HCT116 (cell line): ENCODE measurements at regions not wholly inside any gene's neighbourhood (a gene's known extent, or its start where the extent isn't known, plus 50 kb on each side); places are given as distances from the start of the nearest gene placed in this dataset.

Experiments
- ATAC-seq: fragments of 200-7000 bp; cut with Tn5 transposase; 2 replicates; pipeline ENCODE4 v1.9.1; 2020; ENCODE audit warnings: mild to moderate bottlenecking, moderate library complexity
- BruUV-seq: library from RNA; stranded (reverse); fragments of 400-500 nt; replicated peaks from 2 replicates; lab custom pipeline; 2021; lab: Mats Ljungman, UMichigan
- CTCF ChIA-PET: fragments of 300-600 bp; sonication (Branson Sonifier 250); formaldehyde crosslinking; loops from one replicate; lab custom pipeline; 2021; ENCODE audit warnings: antibody characterized with exemption; lab: Charles Lee
- POLR2A ChIA-PET: fragments of 300-600, 350-600 bp; sonication (Branson Sonifier 250); formaldehyde crosslinking; loops from one replicate; lab custom pipeline; 2021; ENCODE audit warnings: antibody characterized with exemption; lab: Charles Lee
- RAD21 ChIA-PET, 2 experiments: fragments of 300-600 bp; sonication (Branson Sonifier 250); formaldehyde crosslinking; loops; one replicate each; lab custom pipeline; 2023; ENCODE audit warnings: low total read pairs in 2 of 2; ENCODE audit not compliant: uncharacterized antibody in 2 of 2, unreplicated experiment in 2 of 2, low non-redundant PET in 1 of 2; lab: Charles Lee
- DNase-seq: peaks from one replicate; pipeline ENCODE4 v3.0.0-alpha.2; 2010; ENCODE audit warnings: low read depth, low spot score
- H2AFZ ChIP-seq: fragments of 200-600 bp; shearing (Covaris generic), sonication (generic); 2 replicates; pipeline ENCODE4 v1.6.1; 2017; ENCODE audit warnings: low read depth, mixed run types, mixed read lengths, antibody characterized with exemption, low read length; ENCODE audit not compliant: poor library complexity, severe bottlenecking
- H3K27ac ChIP-seq: 2 replicates; pipeline ENCODE4 v1.5.1; 2012; ENCODE audit warnings: low read depth, low read length
- H3K27me3 ChIP-seq: fragments of 200-600 bp; sonication (generic); 2 replicates; pipeline ENCODE4 v1.6.1; 2016; ENCODE audit warnings: mixed run types, low read length, mixed read lengths; ENCODE audit not compliant: insufficient read depth
- H3K36me3 ChIP-seq, 2 experiments: fragments of 200-500 bp in 1 of 2; fragments of 200-600 bp in 1 of 2; sonication (Bioruptor generic) in 1 of 2; sonication (generic) in 1 of 2; 2 replicates each; pipeline versions ENCODE4 v1.5.1 to v1.6.1; 2014 to 2016; ENCODE audit warnings: low read length in 2 of 2, inconsistent platforms in 1 of 2, mixed read lengths in 1 of 2, mixed run types in 1 of 2; ENCODE audit not compliant: insufficient read depth in 2 of 2, control insufficient read depth in 1 of 2
- H3K4me1 ChIP-seq, 2 experiments: fragments of 200-600 bp in 1 of 2; sonication (generic) in 1 of 2; 2 replicates each; pipeline versions ENCODE4 v1.5.1 to v1.6.1; 2012 to 2017; ENCODE audit warnings: low read length in 2 of 2, inconsistent platforms in 1 of 2, mild to moderate bottlenecking in 1 of 2, mixed read lengths in 1 of 2, mixed run types in 1 of 2, moderate library complexity in 1 of 2; ENCODE audit not compliant: insufficient read depth in 2 of 2, control insufficient read depth in 1 of 2
- H3K4me2 ChIP-seq: fragments of 200-600 bp; sonication (generic); 2 replicates; pipeline ENCODE4 v1.6.1; 2017; ENCODE audit warnings: mixed run types, low read length, mixed read lengths
- H3K4me3 ChIP-seq, 2 experiments: fragments of 200-600 bp in 1 of 2; sonication (generic) in 1 of 2; replicated peaks in 1 of 2; 2 replicates each; pipeline ENCODE4 v1.5.1; 2011 to 2016; ENCODE audit warnings: low read length in 2 of 2, control low read depth in 1 of 2, low read depth in 1 of 2, mild to moderate bottlenecking in 1 of 2, mixed read lengths in 1 of 2, mixed run types in 1 of 2
- H3K79me2 ChIP-seq: fragments of 200-600 bp; sonication (generic); 2 replicates; pipeline ENCODE4 v1.6.1; 2017; ENCODE audit warnings: mild to moderate bottlenecking, mixed run types, low read length, moderate library complexity, mixed read lengths; ENCODE audit not compliant: insufficient read depth
- H3K9ac ChIP-seq: fragments of 200-600 bp; sonication (generic); 2 replicates; pipeline ENCODE4 v1.6.1; 2016; ENCODE audit warnings: low read length, mixed read lengths
- H3K9me2 ChIP-seq: fragments of 200-600 bp; sonication (generic), shearing (Covaris generic); 2 replicates; pipeline ENCODE4 v1.6.1; 2017; ENCODE audit warnings: mixed run types, mild to moderate bottlenecking, moderate library complexity; ENCODE audit not compliant: insufficient read depth
- H3K9me3 ChIP-seq, 2 experiments: fragments of 200-500 bp in 1 of 2; fragments of 200-600 bp in 1 of 2; sonication (Bioruptor generic) in 1 of 2; sonication (generic) in 1 of 2; 2 replicates each; pipeline ENCODE4 v1.6.1; 2014 to 2017; ENCODE audit warnings: low read length in 2 of 2, mixed read lengths in 2 of 2, inconsistent platforms in 1 of 2, low read depth in 1 of 2, mild to moderate bottlenecking in 1 of 2, mixed run types in 1 of 2, moderate library complexity in 1 of 2; ENCODE audit not compliant: control insufficient read depth in 1 of 2, insufficient read depth in 1 of 2
- H4K20me1 ChIP-seq: fragments of 200-600 bp; sonication (generic), shearing (Covaris generic); 2 replicates; pipeline ENCODE4 v1.6.1; 2017; ENCODE audit warnings: mixed run types, mild to moderate bottlenecking, moderate library complexity; ENCODE audit not compliant: insufficient read depth
- CBX3 ChIP-seq: IDR thresholded peaks from 2 replicates; pipeline ENCODE4 v1.6.1; 2012; ENCODE audit warnings: low read depth
- EGR1 ChIP-seq: IDR thresholded peaks from 2 replicates; pipeline ENCODE4 v1.6.1; 2012; ENCODE audit warnings: low read depth
- ELF1 ChIP-seq: IDR thresholded peaks from 2 replicates; pipeline ENCODE4 v1.6.1; 2012; ENCODE audit warnings: low read depth, borderline replicate concordance
- EZH2 ChIP-seq: fragments of 200-600 bp; sonication (generic); IDR thresholded peaks from 2 replicates; pipeline ENCODE4 v1.6.1; 2017; ENCODE audit warnings: antibody characterized with exemption, mixed run types
- EZH2phosphoT487 ChIP-seq: fragments of 200-600 bp; IDR thresholded peaks from 2 replicates; pipeline ENCODE4 v1.6.1; 2018; ENCODE audit warnings: antibody characterized with exemption, borderline replicate concordance
- POLR2A ChIP-seq: IDR thresholded peaks from 2 replicates; pipeline ENCODE4 v1.7.0; 2011; ENCODE audit warnings: borderline replicate concordance; ENCODE audit not compliant: insufficient read depth, insufficient read length; ENCODE audit errors: extremely low read depth
- POLR2AphosphoS5 ChIP-seq: IDR thresholded peaks from 2 replicates; pipeline ENCODE4 v1.6.1; 2011; ENCODE audit warnings: mild to moderate bottlenecking, low read depth, low read length, moderate library complexity
- RAD21 ChIP-seq: IDR thresholded peaks from 2 replicates; pipeline ENCODE4 v1.6.1; 2012; ENCODE audit warnings: low read depth, mild to moderate bottlenecking
- SRF ChIP-seq: IDR thresholded peaks from 2 replicates; pipeline ENCODE4 v1.6.1; 2012; ENCODE audit warnings: low read depth
- TCF7L2 ChIP-seq: IDR thresholded peaks from 2 replicates; pipeline ENCODE4 v1.7.0; 2011; ENCODE audit warnings: borderline replicate concordance, inconsistent platforms; ENCODE audit not compliant: insufficient read depth, insufficient read length; ENCODE audit errors: extremely low read depth
- ZFX ChIP-seq: fragments of 450-650 bp; IDR thresholded peaks from 2 replicates; pipeline ENCODE4 v1.6.1; 2017
- ZNF274 ChIP-seq: fragments of 200-500 bp; sonication (Bioruptor generic); IDR thresholded peaks from 2 replicates; pipeline ENCODE4 v1.6.1; 2014; ENCODE audit warnings: mild to moderate bottlenecking, low read depth, low read length, inconsistent platforms
- intact Hi-C: fragments of 100-400 bp; cut with micrococcal nuclease; formaldehyde crosslinking; loops from 2 replicates; pipeline ENCODE4 v1.10.0; 2022
- TF ChIP-seq, protein P1 (sequence below): IDR thresholded peaks from 2 replicates; pipeline ENCODE4 v1.6.1; 2012; ENCODE audit warnings: low read depth
- TF ChIP-seq, protein P2 (sequence below): IDR thresholded peaks from 2 replicates; pipeline ENCODE4 v1.6.1; 2012
- TF ChIP-seq, protein P3 (sequence below), 3 experiments: fragments of 200-600 bp in 1 of 3; sonication (generic) in 1 of 3; IDR thresholded peaks in 2 of 3; conservative IDR thresholded peaks in 1 of 3; 2 replicates each; pipeline ENCODE4 v1.5.1; 2012 to 2017; ENCODE audit warnings: low read depth in 2 of 3, low read length in 2 of 3, antibody characterized with exemption in 1 of 3, borderline replicate concordance in 1 of 3, control low read depth in 1 of 3, mild to moderate bottlenecking in 1 of 3, mixed read lengths in 1 of 3, mixed run types in 1 of 3, moderate library complexity in 1 of 3; ENCODE audit not compliant: insufficient read depth in 1 of 3

DNA sequence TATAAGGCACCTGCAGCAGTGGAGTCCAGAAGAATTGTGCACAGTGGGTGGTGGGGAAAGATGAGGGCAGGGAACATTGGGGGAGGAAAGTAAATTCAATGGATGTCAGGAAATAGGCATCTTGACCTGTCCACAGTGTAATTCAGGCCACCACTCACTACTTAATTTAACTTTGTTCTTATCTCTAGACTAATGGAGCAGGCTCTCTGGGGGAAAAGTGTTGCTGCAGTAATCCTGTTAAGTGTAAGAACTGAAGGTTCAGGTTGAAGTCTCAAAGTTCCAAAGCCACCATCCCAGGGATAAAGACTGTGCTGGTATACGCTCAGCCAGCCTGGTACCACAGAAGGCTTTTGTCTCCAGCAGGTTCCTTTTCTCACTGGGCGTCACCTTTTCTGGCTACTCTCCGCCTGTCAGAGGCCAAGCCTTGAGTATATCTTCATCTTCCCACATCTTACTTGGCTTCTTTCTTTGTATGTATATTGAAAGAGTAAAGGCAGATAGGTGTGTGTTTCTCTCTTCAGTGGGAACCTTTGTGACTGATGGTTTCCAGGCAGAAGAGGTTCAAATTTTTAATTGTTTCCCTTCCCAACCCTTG, 150.9 kb upstream of the DMRT1 start:
- DNase-seq (no peak), ATAC-seq (no peak)
- Histone ChIP-seq H3K9me2 (no peaks in the 10 kb centered on the region), H3K4me1 (no peaks in the 10 kb centered on the region), H3K4me3 (no peak overlapping the region), H3K27me3 (no peaks in the 10 kb centered on the region), H3K4me2 (no peak overlapping the region), H3K36me3 (no peaks in the 10 kb centered on the region), H3K27ac (no peak overlapping the region), H3K79me2 (no peaks in the 10 kb centered on the region), H3K9ac (no peak overlapping the region), H3K9me3 (no peaks in the 10 kb centered on the region), H2AFZ (no peak overlapping the region), H4K20me1 (no peaks in the 10 kb centered on the region)
- TF ChIP-seq ZFX (no peak), POLR2A (no peak), ZNF274 (no peak)
- TF ChIP-seq, protein P1, sequence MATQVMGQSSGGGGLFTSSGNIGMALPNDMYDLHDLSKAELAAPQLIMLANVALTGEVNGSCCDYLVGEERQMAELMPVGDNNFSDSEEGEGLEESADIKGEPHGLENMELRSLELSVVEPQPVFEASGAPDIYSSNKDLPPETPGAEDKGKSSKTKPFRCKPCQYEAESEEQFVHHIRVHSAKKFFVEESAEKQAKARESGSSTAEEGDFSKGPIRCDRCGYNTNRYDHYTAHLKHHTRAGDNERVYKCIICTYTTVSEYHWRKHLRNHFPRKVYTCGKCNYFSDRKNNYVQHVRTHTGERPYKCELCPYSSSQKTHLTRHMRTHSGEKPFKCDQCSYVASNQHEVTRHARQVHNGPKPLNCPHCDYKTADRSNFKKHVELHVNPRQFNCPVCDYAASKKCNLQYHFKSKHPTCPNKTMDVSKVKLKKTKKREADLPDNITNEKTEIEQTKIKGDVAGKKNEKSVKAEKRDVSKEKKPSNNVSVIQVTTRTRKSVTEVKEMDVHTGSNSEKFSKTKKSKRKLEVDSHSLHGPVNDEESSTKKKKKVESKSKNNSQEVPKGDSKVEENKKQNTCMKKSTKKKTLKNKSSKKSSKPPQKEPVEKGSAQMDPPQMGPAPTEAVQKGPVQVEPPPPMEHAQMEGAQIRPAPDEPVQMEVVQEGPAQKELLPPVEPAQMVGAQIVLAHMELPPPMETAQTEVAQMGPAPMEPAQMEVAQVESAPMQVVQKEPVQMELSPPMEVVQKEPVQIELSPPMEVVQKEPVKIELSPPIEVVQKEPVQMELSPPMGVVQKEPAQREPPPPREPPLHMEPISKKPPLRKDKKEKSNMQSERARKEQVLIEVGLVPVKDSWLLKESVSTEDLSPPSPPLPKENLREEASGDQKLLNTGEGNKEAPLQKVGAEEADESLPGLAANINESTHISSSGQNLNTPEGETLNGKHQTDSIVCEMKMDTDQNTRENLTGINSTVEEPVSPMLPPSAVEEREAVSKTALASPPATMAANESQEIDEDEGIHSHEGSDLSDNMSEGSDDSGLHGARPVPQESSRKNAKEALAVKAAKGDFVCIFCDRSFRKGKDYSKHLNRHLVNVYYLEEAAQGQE, result no peak
- ChIA-PET RAD21 (no interaction called here), CTCF (no interaction called here), POLR2A (no interaction called here)
- intact Hi-C loops, result no loop called here
- no TSS peak for BruUV-seq

DNA sequence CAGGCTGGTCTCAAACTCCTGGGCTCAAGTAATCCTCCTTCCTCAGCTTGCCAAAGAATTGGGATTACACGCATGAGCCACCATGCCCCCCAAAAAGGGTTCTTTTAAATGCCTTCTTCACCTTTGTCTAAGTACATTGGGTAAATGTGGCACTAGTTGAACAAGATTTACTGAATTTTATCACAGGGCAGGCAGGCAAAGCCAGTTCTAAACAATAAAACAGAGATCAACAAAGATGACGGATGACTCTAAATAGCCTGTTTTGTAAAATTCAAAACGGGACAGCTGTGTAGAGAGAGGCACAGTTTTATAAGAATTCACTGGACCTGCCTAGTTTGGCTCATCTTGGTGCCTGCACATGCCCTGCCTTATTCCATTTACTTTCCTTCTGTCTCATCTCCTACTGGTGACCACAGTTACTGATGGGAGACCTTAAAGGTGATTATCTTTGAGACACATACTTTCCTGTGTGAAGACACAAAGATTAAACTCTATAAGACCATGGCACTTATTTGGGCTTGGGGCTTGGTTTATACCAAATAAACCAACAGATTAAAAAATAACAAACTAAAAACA, 149.6 kb upstream of the DMRT1 start:
- Histone ChIP-seq H3K36me3 (no peaks in the 10 kb centered on the region), H3K4me2 (no peak overlapping the region), H4K20me1 (no peaks in the 10 kb centered on the region), H3K9ac (no peak overlapping the region), H3K4me1 (peaks cover 4 to 5% of the 10 kb centered on the region in 2 experiments; a peak in 2 of 4 replicates), H3K27ac (no peak overlapping the region), H3K79me2 (no peaks in the 10 kb centered on the region), H3K27me3 (no peaks in the 10 kb centered on the region), H3K4me3 (no peak overlapping the region), H3K9me3 (no peaks in the 10 kb centered on the region), H3K9me2 (no peaks in the 10 kb centered on the region), H2AFZ (no peak overlapping the region)
- ChIA-PET POLR2A (no interaction called here), CTCF (no interaction called here), RAD21 (no interaction called here)
- ATAC-seq (no peak), DNase-seq (no peak)
- no TSS peak for BruUV-seq
- intact Hi-C loops, result no loop called here
- TF ChIP-seq TCF7L2, result no peak
- no peak for TF ChIP-seq POLR2AphosphoS5
- no peak for TF ChIP-seq POLR2A
- TF ChIP-seq ELF1, result no peak
- no peak for TF ChIP-seq EZH2phosphoT487
- TF ChIP-seq EZH2, result no peak
- TF ChIP-seq, protein P2, sequence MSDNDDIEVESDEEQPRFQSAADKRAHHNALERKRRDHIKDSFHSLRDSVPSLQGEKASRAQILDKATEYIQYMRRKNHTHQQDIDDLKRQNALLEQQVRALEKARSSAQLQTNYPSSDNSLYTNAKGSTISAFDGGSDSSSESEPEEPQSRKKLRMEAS, result no peak
- no peak for TF ChIP-seq EGR1
- TF ChIP-seq, protein P3, sequence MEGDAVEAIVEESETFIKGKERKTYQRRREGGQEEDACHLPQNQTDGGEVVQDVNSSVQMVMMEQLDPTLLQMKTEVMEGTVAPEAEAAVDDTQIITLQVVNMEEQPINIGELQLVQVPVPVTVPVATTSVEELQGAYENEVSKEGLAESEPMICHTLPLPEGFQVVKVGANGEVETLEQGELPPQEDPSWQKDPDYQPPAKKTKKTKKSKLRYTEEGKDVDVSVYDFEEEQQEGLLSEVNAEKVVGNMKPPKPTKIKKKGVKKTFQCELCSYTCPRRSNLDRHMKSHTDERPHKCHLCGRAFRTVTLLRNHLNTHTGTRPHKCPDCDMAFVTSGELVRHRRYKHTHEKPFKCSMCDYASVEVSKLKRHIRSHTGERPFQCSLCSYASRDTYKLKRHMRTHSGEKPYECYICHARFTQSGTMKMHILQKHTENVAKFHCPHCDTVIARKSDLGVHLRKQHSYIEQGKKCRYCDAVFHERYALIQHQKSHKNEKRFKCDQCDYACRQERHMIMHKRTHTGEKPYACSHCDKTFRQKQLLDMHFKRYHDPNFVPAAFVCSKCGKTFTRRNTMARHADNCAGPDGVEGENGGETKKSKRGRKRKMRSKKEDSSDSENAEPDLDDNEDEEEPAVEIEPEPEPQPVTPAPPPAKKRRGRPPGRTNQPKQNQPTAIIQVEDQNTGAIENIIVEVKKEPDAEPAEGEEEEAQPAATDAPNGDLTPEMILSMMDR (IDR thresholded peaks at IDR 0.05 in 2 of 3, conservative IDR thresholded peaks at IDR 0.05 in 1 of 3; ENCODE audit: borderline replicate concordance in 1 of 3, insufficient read depth in 1 of 3, low read depth in 2 of 3, low read length in 2 of 3), result no peak
- no peak for TF ChIP-seq SRF
- TF ChIP-seq RAD21, result no peak
- TF ChIP-seq CBX3, result no peak
